GM23338 (cell line): ENCODE measurements at regions not wholly inside any gene's neighbourhood (a gene's known extent, or its start where the extent isn't known, plus 50 kb on each side); places are given as distances from the start of the nearest gene placed in this dataset.

Source experiments
- ATAC-seq: fragments of 200-7000 bp; cut with Tn5 transposase; 3 replicates; pipeline ENCODE4 v1.9.1; 2020
- DNase-seq: peaks from one replicate; pipeline ENCODE4 v3.0.0-alpha.2; 2015; ENCODE audit warnings: low spot score
- H2AFZ ChIP-seq: fragments of 200-600 bp; sonication (generic); 2 replicates; pipeline ENCODE4 v1.8.0; 2016; ENCODE audit warnings: antibody characterized with exemption, mild to moderate bottlenecking, moderate library complexity
- H3F3A ChIP-seq: fragments of 200-600 bp; sonication (generic); replicated peaks from 2 replicates; pipeline ENCODE4 v1.8.0; 2017; ENCODE audit warnings: antibody characterized with exemption, mixed run types, low read depth
- H3K27ac ChIP-seq: fragments of 200-600 bp; sonication (generic); 2 replicates; pipeline ENCODE4 v1.6.1; 2016; ENCODE audit warnings: low read depth
- H3K27me3 ChIP-seq: fragments of 200-600 bp; sonication (generic); 2 replicates; pipeline ENCODE4 v1.8.0; 2016; ENCODE audit warnings: mild to moderate bottlenecking, mixed run types, moderate library complexity; ENCODE audit not compliant: insufficient read depth
- H3K36me3 ChIP-seq: fragments of 200-600 bp; sonication (generic); 2 replicates; pipeline ENCODE4 v1.8.0; 2016; ENCODE audit warnings: mild to moderate bottlenecking; ENCODE audit not compliant: insufficient read depth
- H3K4me1 ChIP-seq: fragments of 200-600 bp; sonication (generic); 2 replicates; pipeline ENCODE4 v1.8.0; 2016; ENCODE audit warnings: mild to moderate bottlenecking, moderate library complexity; ENCODE audit not compliant: insufficient read depth
- H3K4me2 ChIP-seq: fragments of 200-600 bp; sonication (generic); 2 replicates; pipeline ENCODE4 v1.7.1; 2017; ENCODE audit warnings: mixed run types
- H3K4me3 ChIP-seq: fragments of 200-600 bp; sonication (generic); 2 replicates; pipeline ENCODE4 v1.6.1; 2016; ENCODE audit warnings: mixed run types
- H3K79me2 ChIP-seq: fragments of 200-600 bp; sonication (generic); replicated peaks from 2 replicates; pipeline ENCODE4 v1.8.0; 2017; ENCODE audit warnings: mild to moderate bottlenecking; ENCODE audit not compliant: insufficient read depth
- H3K9me2 ChIP-seq: fragments of 200-600 bp; sonication (generic); 2 replicates; pipeline ENCODE4 v1.8.0; 2017; ENCODE audit not compliant: insufficient read depth
- H4K20me1 ChIP-seq: fragments of 200-600 bp; sonication (generic); replicated peaks from 2 replicates; pipeline ENCODE4 v1.8.0; 2017; ENCODE audit warnings: mild to moderate bottlenecking; ENCODE audit not compliant: insufficient read depth
- H3K27ac Mint-ChIP-seq: 2 replicates; pipeline ENCODE4 v1.8.0; 2020; ENCODE audit warnings: inconsistent platforms, mild to moderate bottlenecking, moderate library complexity, mixed read lengths
- H3K27me3 Mint-ChIP-seq: 3 replicates; pipeline ENCODE4 v1.8.0; 2022; ENCODE audit warnings: low read depth, mild to moderate bottlenecking, moderate library complexity, mixed read lengths, inconsistent platforms; ENCODE audit not compliant: insufficient read depth, poor library complexity
- H3K36me3 Mint-ChIP-seq: 3 replicates; pipeline ENCODE4 v1.8.0; 2021; ENCODE audit warnings: low read depth, mild to moderate bottlenecking, inconsistent platforms, moderate library complexity, mixed read lengths
- H3K4me1 Mint-ChIP-seq: 3 replicates; pipeline ENCODE4 v1.8.0; 2020; ENCODE audit warnings: mild to moderate bottlenecking, inconsistent platforms, mixed read lengths
- H3K4me3 Mint-ChIP-seq: 3 replicates; pipeline ENCODE4 v1.8.0; 2021; ENCODE audit warnings: moderate library complexity, mild to moderate bottlenecking, inconsistent platforms, mixed read lengths
- H3K9me3 Mint-ChIP-seq: 3 replicates; pipeline ENCODE4 v1.8.0; 2020; ENCODE audit warnings: moderate library complexity, mild to moderate bottlenecking, inconsistent platforms, mixed read lengths
- CREB1 ChIP-seq: fragments of 250-450 bp; sonication (Bioruptor Pico); IDR thresholded peaks from 2 replicates; pipeline ENCODE4 v1.5.0; 2020; ENCODE audit warnings: low read depth, mild to moderate bottlenecking, moderate library complexity
- CTCF ChIP-seq, 2 experiments: fragments of 200-600 bp in 1 of 2; sonication (generic) in 1 of 2; conservative IDR thresholded peaks; 2 replicates each; pipeline versions ENCODE4 v1.5.1 to v1.6.1; 2016 to 2017; ENCODE audit warnings: antibody characterized with exemption in 2 of 2, low read depth in 2 of 2, mild to moderate bottlenecking in 2 of 2, moderate library complexity in 1 of 2
- EZH2 ChIP-seq: fragments of 200-600 bp; sonication (generic); IDR thresholded peaks from one replicate; pipeline ENCODE4 v1.8.0; 2017; ENCODE audit warnings: antibody characterized with exemption, mild to moderate bottlenecking, low read depth; ENCODE audit not compliant: unreplicated experiment
- EZH2phosphoT487 ChIP-seq: fragments of 200-600 bp; sonication (generic); IDR thresholded peaks from one replicate; pipeline ENCODE4 v1.8.1; 2018; ENCODE audit warnings: antibody characterized with exemption; ENCODE audit not compliant: unreplicated experiment
- JUNB ChIP-seq: IDR thresholded peaks from one replicate; pipeline ENCODE4 v1.6.1; 2016; ENCODE audit warnings: antibody characterized with exemption; ENCODE audit not compliant: unreplicated experiment
- NANOG ChIP-seq: IDR thresholded peaks from 2 replicates; pipeline ENCODE4 v1.6.1; 2016; ENCODE audit warnings: antibody characterized with exemption, borderline replicate concordance
- POLR2AphosphoS5 ChIP-seq: IDR thresholded peaks from 2 replicates; pipeline ENCODE4 v1.6.1; 2016; ENCODE audit warnings: antibody characterized with exemption, low read depth
- REST ChIP-seq: IDR thresholded peaks from one replicate; pipeline ENCODE4 v1.6.1; 2018; ENCODE audit warnings: antibody characterized with exemption; ENCODE audit not compliant: unreplicated experiment
- STAT1 ChIP-seq: IDR thresholded peaks from one replicate; pipeline ENCODE4 v1.6.1; 2016; ENCODE audit warnings: antibody characterized with exemption; ENCODE audit not compliant: unreplicated experiment
- ZNF114 ChIP-seq: fragments of 250-450 bp; sonication (Bioruptor Pico); IDR thresholded peaks from 2 replicates; pipeline ENCODE4 v1.5.0; 2020; ENCODE audit warnings: mild to moderate bottlenecking, moderate library complexity
- ZNF331 ChIP-seq: fragments of 250-450 bp; sonication (Bioruptor Pico); IDR thresholded peaks from 2 replicates; pipeline ENCODE4 v1.5.0; 2020; ENCODE audit warnings: low read depth, mild to moderate bottlenecking, moderate library complexity
- TF ChIP-seq, protein P1 (sequence below): IDR thresholded peaks from 2 replicates; pipeline ENCODE4 v1.6.1; 2016; ENCODE audit warnings: antibody characterized with exemption
- TF ChIP-seq, protein P2 (sequence below): fragments of 250-450 bp; sonication (Bioruptor Pico); IDR thresholded peaks from 2 replicates; pipeline ENCODE4 v1.5.0; 2020; ENCODE audit warnings: mild to moderate bottlenecking, moderate library complexity

DNA sequence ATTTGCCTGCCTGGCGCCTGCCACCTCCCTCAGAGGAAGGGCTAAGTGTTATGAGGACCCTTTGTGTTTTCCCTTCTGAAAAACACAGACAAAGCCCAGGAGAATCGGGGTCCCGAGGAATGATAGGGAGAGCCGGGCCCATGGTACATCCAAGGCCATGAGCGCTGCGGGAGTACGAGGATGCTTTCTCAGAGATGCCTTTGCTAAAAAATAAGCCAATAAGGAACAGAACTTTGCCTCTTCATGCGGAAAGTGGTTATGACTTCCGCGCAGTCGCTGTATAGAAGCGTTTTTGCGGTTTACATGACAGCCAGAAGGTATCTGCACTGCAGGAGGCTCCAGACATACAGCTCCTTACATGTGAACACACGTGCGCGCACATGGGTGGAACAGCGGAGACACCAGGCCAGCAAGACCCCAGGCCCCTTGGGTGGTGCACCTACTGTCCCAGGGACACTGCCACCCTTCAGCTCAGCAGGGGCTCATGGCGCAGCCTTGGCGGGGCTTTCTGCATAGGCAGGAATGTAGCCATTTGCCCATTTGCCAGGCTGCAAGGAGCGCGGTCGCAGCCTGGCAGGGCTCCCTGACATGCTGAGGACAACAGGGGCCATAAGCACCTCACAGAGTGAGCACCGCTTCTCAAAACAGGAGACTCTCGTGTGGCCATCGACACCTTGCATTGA is 252.4 kb upstream of the SALL3 start:
- Histone ChIP-seq H3K4me2 (no peak overlapping the region), H4K20me1 (no peaks in the 10 kb centered on the region), H3K27me3 (no peaks in the 10 kb centered on the region), H3K4me1 (peaks cover 9% of the 10 kb centered on the region), H3K36me3 (no peaks in the 10 kb centered on the region), H3K4me3 (no peak overlapping the region), H3K9me2 (no peaks in the 10 kb centered on the region), H3K27ac (no peak overlapping the region), H2AFZ (no peak overlapping the region), H3K79me2 (no peaks in the 10 kb centered on the region), H3F3A (no peaks in the 10 kb centered on the region)
- no peak for DNase-seq
- no peak overlapping the region for H3K27ac Mint-ChIP-seq
- TF ChIP-seq CREB1 (no peak), ZNF114 (CRISPR knock-in tag) (no peak), REST (no peak), ZNF331 (CRISPR knock-in tag) (no peak), CTCF (conservative IDR thresholded peaks at IDR 0.05; ENCODE audit: low read depth in 2 of 2) (no peak), STAT1 (no peak), POLR2AphosphoS5 (no peak), JUNB (no peak), NANOG (no peak), EZH2 (no peak), EZH2phosphoT487 (no peak)
- TF ChIP-seq, protein P1, sequence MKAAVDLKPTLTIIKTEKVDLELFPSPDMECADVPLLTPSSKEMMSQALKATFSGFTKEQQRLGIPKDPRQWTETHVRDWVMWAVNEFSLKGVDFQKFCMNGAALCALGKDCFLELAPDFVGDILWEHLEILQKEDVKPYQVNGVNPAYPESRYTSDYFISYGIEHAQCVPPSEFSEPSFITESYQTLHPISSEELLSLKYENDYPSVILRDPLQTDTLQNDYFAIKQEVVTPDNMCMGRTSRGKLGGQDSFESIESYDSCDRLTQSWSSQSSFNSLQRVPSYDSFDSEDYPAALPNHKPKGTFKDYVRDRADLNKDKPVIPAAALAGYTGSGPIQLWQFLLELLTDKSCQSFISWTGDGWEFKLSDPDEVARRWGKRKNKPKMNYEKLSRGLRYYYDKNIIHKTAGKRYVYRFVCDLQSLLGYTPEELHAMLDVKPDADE = no peak
- TF ChIP-seq, protein P2, sequence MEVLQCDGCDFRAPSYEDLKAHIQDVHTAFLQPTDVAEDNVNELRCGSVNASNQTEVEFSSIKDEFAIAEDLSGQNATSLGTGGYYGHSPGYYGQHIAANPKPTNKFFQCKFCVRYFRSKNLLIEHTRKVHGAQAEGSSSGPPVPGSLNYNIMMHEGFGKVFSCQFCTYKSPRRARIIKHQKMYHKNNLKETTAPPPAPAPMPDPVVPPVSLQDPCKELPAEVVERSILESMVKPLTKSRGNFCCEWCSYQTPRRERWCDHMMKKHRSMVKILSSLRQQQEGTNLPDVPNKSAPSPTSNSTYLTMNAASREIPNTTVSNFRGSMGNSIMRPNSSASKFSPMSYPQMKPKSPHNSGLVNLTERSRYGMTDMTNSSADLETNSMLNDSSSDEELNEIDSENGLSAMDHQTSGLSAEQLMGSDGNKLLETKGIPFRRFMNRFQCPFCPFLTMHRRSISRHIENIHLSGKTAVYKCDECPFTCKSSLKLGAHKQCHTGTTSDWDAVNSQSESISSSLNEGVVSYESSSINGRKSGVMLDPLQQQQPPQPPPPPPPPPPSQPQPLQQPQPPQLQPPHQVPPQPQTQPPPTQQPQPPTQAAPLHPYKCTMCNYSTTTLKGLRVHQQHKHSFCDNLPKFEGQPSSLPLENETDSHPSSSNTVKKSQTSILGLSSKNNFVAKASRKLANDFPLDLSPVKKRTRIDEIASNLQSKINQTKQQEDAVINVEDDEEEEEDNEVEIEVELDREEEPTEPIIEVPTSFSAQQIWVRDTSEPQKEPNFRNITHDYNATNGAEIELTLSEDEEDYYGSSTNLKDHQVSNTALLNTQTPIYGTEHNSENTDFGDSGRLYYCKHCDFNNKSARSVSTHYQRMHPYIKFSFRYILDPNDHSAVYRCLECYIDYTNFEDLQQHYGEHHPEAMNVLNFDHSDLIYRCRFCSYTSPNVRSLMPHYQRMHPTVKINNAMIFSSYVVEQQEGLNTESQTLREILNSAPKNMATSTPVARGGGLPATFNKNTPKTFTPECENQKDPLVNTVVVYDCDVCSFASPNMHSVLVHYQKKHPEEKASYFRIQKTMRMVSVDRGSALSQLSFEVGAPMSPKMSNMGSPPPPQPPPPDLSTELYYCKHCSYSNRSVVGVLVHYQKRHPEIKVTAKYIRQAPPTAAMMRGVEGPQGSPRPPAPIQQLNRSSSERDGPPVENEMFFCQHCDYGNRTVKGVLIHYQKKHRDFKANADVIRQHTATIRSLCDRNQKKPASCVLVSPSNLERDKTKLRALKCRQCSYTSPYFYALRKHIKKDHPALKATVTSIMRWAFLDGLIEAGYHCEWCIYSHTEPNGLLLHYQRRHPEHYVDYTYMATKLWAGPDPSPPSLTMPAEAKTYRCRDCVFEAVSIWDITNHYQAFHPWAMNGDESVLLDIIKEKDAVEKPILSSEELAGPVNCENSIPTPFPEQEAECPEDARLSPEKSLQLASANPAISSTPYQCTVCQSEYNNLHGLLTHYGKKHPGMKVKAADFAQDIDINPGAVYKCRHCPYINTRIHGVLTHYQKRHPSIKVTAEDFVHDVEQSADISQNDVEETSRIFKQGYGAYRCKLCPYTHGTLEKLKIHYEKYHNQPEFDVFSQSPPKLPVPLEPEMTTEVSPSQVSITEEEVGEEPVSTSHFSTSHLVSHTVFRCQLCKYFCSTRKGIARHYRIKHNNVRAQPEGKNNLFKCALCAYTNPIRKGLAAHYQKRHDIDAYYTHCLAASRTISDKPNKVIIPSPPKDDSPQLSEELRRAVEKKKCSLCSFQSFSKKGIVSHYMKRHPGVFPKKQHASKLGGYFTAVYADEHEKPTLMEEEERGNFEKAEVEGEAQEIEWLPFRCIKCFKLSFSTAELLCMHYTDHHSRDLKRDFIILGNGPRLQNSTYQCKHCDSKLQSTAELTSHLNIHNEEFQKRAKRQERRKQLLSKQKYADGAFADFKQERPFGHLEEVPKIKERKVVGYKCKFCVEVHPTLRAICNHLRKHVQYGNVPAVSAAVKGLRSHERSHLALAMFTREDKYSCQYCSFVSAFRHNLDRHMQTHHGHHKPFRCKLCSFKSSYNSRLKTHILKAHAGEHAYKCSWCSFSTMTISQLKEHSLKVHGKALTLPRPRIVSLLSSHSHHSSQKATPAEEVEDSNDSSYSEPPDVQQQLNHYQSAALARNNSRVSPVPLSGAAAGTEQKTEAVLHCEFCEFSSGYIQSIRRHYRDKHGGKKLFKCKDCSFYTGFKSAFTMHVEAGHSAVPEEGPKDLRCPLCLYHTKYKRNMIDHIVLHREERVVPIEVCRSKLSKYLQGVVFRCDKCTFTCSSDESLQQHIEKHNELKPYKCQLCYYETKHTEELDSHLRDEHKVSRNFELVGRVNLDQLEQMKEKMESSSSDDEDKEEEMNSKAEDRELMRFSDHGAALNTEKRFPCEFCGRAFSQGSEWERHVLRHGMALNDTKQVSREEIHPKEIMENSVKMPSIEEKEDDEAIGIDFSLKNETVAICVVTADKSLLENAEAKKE = no peak
- peaks cover 14% of the 10 kb centered on the region for H3K4me1 Mint-ChIP-seq
- H3K9me3 Mint-ChIP-seq = peaks cover 97% of the 10 kb centered on the region
- no peak overlapping the region for H3K4me3 Mint-ChIP-seq
- peaks cover 30% of the 10 kb centered on the region for H3K36me3 Mint-ChIP-seq
- peaks cover 5% of the 10 kb centered on the region for H3K27me3 Mint-ChIP-seq
- no peak for ATAC-seq
